Germinal center (tissue), 1 donor: ENCODE measurements at regions not wholly inside any gene's neighbourhood (a gene's known extent, or its start where the extent isn't known, plus 50 kb on each side); places are given as distances from the start of the nearest gene placed in this dataset.
A peak's percentile ranks its signal among the peaks of the same experiment; 100 is the strongest.

ENCODE experiments used
- DNase-seq: peaks from one replicate; pipeline ENCODE4 v3.0.0; 2012; ENCODE audit warnings: mixed read lengths, low spot score

DNA sequence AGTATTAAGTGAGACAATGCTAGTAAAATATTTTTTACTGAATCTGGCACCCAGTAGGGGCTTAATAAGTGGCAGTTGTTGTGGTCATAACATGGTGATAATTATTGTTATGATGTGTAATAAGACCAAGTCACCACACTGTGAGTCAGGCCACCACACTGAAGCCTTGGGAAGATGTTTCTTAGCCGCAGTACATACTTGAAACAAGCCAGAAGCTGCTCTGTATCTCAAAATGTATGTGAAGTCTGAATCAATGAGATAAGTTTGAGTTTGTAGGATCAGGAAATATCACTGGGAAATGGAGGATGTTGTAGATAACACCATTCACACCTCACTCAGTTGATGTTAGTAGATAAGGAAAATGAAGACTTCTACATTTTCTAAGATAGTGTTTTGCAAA is 51.3 kb upstream of the PTPN3 start:
- DNase-seq: no peak

DNA sequence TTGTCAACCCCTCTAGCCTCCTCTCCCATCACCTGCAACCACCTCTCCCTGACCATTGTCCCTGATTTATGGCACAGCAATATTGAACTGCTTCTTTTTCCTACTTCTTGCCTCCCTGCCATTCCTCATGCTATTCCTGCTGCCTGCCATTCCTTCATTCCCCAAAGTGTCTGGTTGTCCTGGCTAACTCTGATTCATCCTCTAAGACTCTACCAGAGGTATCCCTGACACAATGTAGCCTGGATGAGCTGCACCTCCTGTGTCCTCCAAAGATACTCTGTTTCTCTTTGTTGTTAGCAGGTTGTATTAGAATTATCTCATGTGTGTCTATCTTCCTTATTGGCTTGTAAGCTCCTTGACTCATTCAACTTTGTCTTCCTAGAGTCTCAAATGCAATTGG is 53.5 kb upstream of the PTPN3 start:
- DNase-seq: no peak

DNA sequence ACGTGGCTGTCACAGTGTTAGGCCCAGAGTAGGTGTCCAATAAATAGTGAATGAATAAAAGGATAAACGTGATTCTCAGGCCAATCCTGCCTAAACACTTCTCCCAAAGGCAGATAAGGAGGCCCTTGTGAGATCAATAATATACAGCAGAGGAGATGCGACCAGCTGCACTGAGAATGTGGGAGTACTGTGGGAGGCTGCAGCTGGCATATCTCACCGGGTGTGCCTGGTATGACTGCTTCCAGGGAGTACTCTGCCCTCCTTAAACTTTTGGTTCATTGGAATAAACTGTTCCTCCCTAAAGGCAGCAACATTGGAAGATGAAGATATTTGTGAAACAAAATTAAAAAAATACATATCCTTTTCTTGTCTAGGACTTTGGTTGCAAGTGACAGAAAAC is 57.1 kb upstream of the PTPN3 start:
- DNase-seq: no peak

DNA sequence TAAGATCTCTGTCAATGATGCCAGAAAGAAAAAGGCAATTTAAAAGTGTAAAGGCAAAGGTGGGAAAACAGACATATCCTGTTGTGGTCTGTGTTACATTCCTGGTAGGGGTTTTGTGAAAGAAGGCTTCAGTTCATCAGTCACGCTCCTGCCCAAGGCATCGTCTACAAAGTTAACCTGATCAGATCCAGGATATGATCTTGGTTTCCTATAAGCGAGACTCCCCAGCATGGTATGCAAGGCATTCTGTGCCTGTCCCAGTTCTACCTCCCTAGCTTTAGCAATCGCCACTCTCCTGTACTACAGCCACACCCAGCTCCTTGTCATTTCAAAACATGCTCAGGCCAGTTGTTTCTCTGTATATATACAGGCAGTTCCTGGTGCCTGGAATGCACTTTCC is 58.0 kb upstream of the PTPN3 start:
- no peak for DNase-seq

DNA sequence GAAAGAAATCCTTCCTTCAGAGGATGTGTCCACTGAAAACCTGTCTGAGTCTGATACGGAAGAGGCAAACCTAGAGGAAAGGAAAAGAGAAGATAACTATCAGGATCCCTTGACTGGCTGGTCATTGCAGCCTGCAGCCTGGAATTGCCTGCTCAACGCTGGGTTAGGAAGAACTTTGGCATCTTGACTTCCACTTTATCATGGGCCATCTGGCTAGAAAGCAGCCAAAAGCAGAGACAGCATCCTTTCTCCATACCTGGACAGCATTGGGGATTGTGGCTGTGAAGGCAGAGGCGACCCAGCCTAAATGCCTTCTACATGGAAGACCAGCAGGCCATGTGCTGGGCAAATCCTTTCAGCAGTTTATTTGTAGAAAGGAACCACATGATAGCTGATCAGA is 58.7 kb upstream of the PTPN3 start:
- no peak for DNase-seq

DNA sequence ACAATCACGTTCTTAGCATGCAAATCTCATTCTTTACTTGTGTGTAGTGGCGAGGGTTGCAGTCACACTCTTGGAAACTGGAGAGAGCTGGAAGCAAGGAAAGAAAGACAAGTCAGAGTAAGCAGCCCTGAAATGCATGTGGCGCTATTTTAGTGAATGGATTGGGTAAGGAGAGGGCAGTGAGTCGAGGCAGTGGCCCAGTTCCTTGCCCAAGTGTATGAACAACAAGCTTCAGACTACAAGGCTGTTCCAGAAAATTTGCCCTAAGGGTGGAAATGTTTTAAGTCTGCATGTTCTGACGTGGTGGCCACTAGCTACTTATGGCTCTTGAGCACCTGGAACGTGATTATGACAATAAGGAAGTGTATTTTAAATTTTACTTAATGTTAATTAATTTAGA is 59.4 kb upstream of the PTPN3 start:
- no peak for DNase-seq

DNA sequence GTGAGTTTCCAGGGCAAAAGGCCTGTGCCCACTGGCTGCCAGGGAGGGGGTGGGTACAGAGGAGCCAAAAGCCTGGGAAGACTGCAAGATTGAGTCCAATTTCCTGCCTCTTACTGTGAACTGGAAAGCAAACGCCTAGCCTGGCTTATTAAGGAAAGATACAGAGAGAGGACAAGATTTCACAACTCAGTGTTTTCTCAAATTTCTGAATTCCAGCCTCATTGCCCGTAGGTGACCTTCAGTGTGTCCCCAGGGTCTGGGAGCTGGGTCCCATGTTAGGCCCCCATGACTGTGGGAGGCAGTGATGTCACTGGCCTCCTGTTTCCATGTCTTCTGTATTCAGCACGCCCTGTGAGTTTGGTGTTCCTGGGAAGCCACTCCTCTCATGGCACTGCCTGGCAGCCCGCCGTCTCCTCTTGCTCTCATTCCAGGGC is 60.6 kb upstream of the PTPN3 start:
- no peak for DNase-seq

DNA sequence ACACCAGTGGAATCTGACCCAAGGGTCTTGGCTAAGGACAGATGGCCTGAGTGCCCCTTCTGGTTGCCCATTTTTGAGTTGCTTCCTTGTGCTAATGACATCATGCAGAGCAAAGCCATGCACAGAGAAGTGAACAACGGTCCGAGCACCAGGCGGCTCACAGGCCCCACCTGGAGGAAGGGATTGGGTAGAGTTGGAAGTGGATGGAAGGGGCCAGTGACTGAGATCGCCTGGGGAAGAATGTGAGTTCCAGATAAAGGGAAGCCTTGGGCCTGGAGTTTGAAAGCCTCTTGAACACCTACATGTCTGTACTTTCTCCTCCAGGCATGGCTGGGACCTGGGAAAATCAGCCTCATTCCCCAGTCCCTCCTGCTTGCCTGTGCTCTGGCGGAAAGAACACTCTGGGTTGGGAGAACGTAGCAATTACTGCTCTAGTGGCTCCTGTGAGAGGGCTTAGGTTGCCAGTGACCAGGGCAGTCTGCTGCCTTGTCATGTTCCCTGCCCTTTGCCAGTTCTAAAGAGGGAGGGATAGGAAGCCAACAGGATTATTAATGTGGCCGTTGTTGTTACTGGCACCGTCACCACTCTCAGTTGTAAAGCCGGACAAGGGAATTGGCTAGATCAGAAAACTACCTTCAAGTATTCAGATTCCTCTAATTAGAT is 62.5 kb upstream of the PTPN3 start:
- no peak for DNase-seq

DNA sequence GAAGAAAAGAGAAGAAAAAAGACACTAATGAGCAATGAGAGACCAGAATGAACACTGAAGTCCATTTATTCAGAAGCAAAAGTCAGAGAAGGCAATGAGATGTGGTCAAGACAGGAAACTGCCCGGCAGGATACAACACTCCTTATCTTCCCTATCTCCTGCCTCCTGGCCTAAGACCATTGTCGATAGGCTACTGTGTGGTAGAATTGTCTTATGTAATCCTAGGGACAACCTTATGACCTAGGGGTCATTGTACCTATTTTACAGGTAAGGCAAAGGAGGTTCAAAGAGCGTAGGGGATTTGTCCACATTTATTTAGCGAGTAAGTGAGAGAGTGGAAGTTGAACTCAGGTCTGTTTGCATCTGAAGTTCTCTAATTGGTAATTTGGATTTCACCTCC is 63.0 kb upstream of the PTPN3 start:
- no peak for DNase-seq

DNA sequence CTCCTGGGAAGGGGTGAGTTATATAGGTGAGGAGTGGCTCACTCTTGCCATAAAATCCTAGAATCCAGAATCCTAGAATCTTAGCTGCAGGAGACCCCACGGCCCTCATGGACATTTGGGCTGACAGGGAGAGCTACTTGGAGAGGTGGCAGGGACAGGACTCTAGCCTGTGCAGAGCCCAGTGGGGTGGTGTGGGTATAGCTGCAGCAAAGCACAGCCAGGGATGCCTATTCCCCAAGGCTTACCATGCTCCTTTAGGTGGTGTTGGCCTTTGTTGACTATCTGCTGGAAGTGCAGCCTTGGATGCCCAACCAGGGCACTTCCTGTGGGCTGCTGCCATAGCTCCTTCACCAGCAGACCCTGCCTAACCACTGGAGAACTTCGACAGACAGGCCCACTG is 70.0 kb upstream of the PTPN3 start:
- no peak for DNase-seq

DNA sequence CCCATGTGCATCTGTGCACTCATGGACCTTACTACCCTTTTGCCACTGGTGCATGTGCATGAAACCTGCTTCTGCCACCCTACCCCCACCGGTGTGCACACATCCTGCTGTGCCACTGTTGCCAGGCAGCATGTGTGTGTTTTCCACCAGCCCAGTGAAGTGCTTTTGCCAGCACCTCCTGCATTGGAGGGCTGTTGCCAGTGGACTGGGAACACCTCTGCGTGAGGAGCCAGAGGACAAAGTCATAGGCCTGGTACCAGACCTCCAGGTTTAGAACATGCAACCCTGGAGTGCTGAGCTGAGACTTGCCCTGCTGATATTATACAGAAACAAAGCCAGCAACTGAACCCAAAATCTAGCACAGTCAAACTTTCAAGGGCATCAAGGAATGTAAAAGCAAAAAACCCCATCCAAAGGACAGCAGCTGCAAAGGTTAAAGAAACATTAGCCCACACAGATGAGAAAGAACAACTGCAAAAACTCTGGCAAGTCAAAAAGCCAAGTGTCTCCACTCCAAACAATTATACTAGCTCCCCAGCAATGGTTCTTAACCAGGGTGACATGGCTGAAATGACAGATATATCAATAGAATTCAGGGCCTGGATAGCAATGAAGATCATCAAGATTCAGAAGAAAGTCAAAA is 70.6 kb upstream of the PTPN3 start:
- DNase-seq: no peak

DNA sequence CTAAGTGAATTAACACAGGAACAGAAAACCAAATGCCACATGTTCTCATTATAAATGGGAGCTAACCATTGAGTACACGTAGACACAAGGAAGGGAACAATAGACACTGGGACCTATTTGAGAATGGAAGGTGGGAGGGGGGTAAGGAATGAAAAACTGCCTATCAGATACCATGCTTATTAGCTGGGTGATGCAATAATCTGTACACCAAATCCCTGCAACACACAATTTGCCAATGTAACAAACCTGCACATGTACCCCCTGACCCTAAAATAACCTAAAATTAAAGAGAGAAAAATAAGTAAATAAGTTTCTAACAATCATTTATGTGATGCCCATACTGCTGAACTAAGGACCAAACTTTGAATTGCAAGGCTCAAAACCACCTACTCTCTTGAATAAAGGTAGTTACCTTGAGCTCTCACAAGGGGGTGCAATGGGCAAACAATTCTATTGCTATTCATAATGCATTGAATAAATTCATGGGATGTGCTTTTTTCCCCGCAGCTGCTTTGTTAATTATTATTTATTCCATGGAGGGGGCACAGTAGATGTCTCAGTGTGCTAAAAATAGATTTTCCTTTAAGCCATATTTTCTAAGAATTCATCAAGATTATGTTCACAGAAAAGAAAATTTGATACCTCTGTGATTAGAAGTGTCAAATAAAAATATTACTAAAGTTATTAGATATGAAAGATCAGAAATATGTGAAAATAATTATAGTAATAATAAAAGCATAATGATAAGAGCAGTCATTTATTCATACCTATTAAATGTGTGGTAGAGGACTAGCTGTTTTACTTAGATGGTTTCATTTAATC is 76.2 kb upstream of the PTPN3 start:
- peak; percentile 28 for DNase-seq

DNA sequence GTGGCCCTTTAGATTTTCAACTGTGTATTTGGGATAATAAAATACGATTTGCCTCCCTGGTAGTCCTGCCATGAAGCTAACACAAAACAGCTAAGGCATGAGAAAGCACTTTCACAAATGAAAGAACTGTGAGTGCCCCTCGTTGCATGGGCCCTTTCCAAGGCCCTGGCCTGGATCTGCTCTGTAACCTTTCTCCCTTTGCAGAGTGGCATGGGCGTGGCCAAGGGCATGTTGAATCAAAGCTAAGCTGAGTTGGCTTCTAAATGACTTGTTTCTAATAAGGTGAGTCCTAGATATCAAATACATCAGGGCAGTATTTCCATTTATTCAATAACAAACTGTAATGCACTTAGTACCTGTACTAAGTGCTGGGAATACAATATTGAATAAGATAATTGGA is 78.7 kb upstream of the PTPN3 start:
- no peak for DNase-seq

DNA sequence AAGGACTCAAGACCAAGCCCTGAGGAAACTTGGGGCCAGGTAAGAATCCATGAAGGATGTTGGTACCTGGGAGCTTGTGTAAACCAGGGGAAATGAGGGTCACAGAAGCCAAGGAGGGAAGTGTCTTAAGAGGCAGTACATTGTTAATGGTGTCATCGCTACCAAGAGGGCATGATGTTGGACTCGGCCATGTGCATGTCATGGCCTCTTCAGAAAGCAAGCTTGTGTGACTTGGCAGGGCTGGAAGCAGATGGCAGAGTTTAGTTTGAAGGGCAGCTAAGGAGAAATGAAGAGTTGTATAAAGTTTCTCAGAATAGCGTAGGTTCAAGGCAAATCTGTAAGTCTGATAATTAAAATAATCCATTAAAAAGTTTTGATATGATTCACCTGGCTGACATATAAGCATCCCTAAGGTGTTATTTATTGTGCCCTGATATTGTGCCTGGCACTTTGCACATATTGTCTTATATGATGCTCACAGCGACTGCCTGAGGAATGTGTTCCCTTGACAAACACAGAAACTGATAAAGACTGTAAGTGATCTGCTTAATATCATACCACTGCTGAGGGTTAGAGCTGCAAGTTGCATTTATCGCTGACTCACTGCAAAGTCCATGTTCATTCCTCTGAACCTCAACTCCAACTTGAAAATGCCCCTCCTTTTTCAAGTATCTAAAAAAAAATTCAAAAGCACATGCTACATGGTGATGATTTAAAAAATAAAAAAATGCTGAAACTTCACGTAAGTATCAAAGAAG is 81.3 kb upstream of the PTPN3 start:
- DNase-seq: no peak

DNA sequence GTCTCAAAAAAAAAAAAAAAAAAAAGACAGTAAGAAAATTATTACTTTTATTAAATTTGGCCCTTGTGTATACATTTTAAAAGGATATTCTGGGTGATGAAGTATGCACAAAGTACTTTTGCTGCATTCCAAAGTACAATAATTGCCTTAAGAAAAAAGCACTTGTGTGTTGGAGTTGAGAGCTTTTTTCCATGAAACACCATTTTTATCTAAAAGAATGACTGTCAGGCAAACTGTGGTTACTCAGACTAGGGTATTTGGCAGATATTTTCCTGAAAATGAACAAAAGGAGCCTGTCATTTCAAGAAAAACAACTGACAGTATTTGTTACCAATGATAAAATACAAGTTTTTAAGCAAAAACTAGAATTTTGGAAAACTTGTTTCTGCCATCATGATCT is 84.3 kb upstream of the PTPN3 start:
- DNase-seq: no peak

DNA sequence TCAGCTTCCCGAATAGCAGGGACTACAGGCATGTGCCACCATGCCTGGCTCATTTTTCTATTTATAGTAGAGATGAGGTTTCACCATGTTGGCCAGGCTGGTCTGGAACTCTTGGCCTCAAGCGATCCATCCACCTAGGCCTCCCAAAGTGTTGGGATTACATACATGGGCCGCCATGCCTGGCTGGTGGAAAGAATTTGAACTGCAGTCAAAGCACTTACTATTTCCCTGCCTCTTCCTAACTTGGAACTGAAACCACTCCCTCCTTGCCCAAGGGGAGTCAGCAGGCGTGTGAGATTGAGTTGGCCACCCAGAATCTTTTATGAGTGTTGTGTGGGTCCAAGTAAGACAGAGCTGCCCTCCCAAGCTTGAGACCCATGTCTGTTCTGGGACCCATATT is 86.1 kb upstream of the PTPN3 start:
- no peak for DNase-seq

DNA sequence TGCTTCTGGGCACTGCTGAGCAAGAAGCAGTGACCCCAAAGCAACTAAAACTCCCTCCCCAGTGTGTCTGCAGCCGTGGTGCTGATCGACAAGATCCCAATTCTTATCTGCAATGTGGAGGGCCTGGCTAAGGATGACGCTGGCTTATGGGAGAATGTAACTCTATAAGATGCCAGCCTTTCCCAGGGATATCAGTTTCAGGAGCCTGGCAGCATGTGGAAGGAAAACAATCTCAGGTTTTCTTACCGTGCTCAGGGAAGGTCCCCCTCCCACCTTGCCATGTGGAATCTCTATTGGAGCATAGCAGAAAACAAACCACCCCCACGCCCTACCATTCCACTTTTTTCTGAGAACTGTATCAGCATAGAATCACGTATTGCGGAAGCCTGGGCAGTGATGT is 87.7 kb upstream of the PTPN3 start:
- DNase-seq: no peak

DNA sequence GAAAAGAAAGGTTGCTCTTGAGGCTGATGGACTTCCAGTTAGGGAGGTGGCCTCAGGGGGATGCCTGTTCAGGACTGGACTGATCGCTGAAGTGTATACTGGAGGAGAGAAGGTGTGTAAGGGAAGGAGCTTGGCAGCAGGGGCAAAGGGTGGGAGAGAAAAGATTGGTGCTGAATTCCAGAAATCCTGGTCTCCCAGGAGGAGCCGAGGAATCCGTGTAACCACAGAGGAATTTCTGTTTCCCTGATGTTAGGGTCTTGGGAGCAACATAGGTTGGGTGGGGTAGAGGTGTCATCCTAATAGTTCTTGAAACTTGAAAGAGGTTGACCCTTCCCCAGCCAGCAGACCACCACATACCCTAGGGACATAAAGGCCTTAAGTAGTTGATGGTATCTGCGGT is 88.9 kb upstream of the PTPN3 start:
- DNase-seq: no peak

DNA sequence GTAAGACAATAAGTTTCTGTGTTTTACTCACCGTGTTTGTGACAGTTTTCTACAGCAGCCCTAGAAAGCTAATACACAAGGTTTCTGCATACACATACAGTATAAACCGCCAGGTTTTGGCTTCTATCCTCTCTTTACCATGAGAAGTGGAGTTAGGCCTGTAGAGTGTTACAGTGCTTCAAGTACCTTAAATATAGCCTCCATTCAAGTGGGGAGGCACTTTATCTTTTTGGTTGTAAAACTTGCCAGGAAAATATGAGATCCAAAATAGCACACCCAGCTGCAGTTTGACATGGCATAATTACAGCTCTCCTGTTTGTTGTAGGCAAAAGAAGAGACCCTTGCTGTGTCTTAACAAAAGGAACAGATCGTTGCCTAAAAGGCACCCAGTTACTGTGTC is 90.3 kb upstream of the PTPN3 start:
- DNase-seq: no peak

DNA sequence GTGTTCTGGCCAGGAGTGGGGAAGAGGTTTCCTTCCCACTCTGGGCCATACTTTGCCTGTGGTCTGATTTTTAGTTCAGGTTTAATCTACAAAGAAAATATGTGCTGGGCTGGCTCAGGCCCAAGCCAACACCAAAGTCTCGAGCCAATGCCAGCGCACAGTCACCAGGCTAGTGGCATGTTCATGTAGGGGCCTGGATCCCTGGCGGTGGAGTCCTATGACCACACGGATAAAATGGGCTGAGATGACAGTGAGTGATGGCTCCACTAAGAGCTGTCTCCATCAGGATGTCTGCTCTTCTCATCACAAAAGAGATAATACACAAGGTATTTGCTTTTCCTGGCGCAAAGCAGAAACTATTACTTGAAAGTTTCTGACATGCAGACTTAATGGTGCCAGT is 92.9 kb upstream of the PTPN3 start:
- no peak for DNase-seq

DNA sequence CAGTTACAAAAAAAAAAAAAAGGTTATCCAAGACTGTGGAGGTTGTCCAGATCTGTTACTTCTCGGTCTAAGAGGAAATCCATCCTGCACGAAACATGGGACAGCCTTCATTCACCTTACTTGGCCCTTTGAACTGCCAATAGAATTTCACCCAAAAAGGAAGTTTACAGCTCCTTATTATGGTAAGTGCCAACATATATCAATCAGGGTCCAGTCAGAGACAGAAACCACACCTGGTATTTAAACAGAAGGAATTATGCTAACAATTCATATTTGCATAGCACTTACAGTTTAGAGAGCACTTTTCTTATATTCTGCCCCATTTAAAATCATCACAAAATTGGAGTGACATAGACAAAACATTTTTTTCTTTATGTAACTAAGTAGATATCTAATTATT is 93.6 kb upstream of the PTPN3 start:
- no peak for DNase-seq

DNA sequence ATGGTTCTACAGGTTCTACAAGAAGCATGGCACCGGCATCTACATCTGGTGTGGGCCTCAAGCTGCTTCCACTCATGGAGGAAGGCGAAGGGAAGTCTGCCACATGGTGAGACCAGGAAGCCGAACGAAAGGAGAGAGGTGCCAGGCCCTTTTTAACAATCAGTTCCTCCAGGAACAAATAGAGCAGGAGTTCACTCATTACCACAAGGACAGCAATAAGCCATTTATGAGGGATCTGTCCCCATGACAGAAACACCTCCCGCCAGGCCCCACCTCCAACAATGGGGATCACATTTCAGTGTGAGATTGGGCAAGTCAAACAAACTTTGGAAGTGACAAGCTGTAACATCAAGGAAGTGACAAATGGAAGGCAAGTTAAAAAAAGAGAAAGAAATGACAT is 95.5 kb upstream of the PTPN3 start:
- DNase-seq: no peak

DNA sequence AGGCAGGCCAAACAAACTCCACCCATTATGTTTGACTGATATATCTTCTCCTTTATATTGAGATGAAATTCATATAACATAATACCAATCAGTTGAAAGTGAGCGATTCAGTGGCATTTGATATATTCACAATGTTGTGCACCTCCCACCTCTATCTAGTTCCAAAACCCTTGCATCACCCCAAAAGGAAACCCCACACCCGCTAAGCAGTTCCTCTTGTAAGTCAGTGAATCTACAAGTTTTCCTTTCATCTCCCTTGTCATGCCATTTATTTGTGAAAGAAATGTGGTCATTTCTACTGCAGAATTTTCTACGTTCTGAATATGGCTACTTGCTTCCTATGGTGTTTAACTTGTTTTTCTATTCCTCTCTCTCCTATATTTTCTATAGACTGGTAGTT is 99.4 kb upstream of the PTPN3 start:
- no peak for DNase-seq
